ENCODE measurements at regions not wholly inside any gene's neighbourhood (a gene's known extent, or its start where the extent isn't known, plus 50 kb on each side); places are given as distances from the start of the nearest gene placed in this dataset.
"Not testable (repeated sequence)": the region's sequence is repeated elsewhere in the genome, so short reads cannot be mapped to it uniquely, and the experiment has no call there.

DNA sequence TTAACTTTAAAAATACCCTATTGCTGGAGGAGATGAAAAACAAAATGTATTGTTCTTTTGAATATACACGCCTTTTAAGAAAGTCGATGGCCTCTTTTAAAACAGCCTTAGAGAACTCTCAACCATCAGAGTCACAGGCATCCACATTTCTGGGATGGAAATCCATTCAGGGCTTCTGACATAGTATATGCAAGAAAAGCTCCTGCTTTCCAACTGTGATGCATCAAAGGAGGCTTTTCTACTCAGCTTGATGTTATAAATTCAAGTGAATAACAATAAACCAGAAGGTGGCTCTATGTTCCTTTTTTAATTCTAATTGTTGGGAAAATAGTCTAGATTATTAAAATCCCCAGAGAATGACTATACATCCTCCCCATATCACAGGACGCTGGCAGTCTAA is 398.8 kb upstream of the CXADR start:
- DNase-seq (ENCODE audit: low spot score), result no peak
- no peaks in the 10 kb centered on the region for H3K36me3 Mint-ChIP-seq (ENCODE audit: low read depth, unreplicated experiment)
- no peaks in the 10 kb centered on the region for H3K9me3 Mint-ChIP-seq (ENCODE audit: unreplicated experiment)
- no peak overlapping the region for H3K27ac Mint-ChIP-seq (ENCODE audit: unreplicated experiment)
- no peaks in the 10 kb centered on the region for H3K27me3 Mint-ChIP-seq (ENCODE audit: unreplicated experiment)
- no peaks in the 10 kb centered on the region for H3K4me1 Mint-ChIP-seq (ENCODE audit: unreplicated experiment)
- H3K4me3 Mint-ChIP-seq (ENCODE audit: unreplicated experiment), result no peak overlapping the region
- TF ChIP-seq, protein P1, sequence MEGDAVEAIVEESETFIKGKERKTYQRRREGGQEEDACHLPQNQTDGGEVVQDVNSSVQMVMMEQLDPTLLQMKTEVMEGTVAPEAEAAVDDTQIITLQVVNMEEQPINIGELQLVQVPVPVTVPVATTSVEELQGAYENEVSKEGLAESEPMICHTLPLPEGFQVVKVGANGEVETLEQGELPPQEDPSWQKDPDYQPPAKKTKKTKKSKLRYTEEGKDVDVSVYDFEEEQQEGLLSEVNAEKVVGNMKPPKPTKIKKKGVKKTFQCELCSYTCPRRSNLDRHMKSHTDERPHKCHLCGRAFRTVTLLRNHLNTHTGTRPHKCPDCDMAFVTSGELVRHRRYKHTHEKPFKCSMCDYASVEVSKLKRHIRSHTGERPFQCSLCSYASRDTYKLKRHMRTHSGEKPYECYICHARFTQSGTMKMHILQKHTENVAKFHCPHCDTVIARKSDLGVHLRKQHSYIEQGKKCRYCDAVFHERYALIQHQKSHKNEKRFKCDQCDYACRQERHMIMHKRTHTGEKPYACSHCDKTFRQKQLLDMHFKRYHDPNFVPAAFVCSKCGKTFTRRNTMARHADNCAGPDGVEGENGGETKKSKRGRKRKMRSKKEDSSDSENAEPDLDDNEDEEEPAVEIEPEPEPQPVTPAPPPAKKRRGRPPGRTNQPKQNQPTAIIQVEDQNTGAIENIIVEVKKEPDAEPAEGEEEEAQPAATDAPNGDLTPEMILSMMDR (IDR thresholded peaks at IDR 0.05; ENCODE audit: unreplicated experiment), result no peak

GRCh38 chr21:17118638-17119384 is 394.0 kb upstream of the CXADR start:
- no peak overlapping the region for H3K27ac Mint-ChIP-seq (ENCODE audit: unreplicated experiment)
- H3K4me1 Mint-ChIP-seq (ENCODE audit: unreplicated experiment), result no peaks in the 10 kb centered on the region
- no peaks in the 10 kb centered on the region for H3K9me3 Mint-ChIP-seq (ENCODE audit: unreplicated experiment)
- H3K4me3 Mint-ChIP-seq (ENCODE audit: unreplicated experiment), result no peak overlapping the region
- peaks cover 2% of the 10 kb centered on the region for H3K27me3 Mint-ChIP-seq (ENCODE audit: unreplicated experiment)
- DNase-seq (ENCODE audit: low spot score), result no peak
- H3K36me3 Mint-ChIP-seq (ENCODE audit: low read depth, unreplicated experiment), result peaks cover 5% of the 10 kb centered on the region
- TF ChIP-seq, protein P1 (IDR thresholded peaks at IDR 0.05; ENCODE audit: unreplicated experiment), result no peak

GRCh38 chr21:17119466-17120297 is 393.2 kb upstream of the CXADR start:
- Mint-ChIP-seq H3K36me3 (ENCODE audit: low read depth, unreplicated experiment) (peaks cover 5% of the 10 kb centered on the region), H3K9me3 (ENCODE audit: unreplicated experiment) (no peaks in the 10 kb centered on the region), H3K4me1 (ENCODE audit: unreplicated experiment) (no peaks in the 10 kb centered on the region), H3K27me3 (ENCODE audit: unreplicated experiment) (peaks cover 2% of the 10 kb centered on the region), H3K4me3 (ENCODE audit: unreplicated experiment) (no peak overlapping the region), H3K27ac (ENCODE audit: unreplicated experiment) (no peak overlapping the region)
- TF ChIP-seq, protein P1 (IDR thresholded peaks at IDR 0.05; ENCODE audit: unreplicated experiment), result no peak
- DNase-seq (ENCODE audit: low spot score), result no peak

DNA sequence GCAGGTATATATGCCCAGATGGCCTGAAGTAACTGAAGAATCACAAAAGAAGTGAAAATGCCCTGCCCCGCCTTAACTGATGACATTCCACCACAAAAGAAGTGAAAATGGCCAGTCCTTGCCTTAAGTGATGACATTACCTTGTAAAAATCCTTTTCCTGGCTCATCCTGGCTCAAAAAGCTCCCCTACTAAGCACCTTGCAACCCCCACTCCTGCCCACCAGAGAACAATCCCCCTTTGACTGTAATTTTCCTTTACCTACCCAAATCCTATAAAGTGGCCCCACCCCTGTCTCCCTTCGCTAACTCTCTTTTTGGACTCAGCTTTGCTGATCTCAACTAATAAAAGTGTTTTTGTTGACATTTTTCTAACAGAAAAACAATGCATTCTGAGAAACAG is 385.4 kb upstream of the CXADR start:
- not testable (repeated sequence) for H3K4me1 Mint-ChIP-seq (ENCODE audit: unreplicated experiment); H3K27me3 Mint-ChIP-seq (ENCODE audit: unreplicated experiment); H3K9me3 Mint-ChIP-seq (ENCODE audit: unreplicated experiment); H3K36me3 Mint-ChIP-seq (ENCODE audit: low read depth, unreplicated experiment); DNase-seq (ENCODE audit: low spot score); H3K27ac Mint-ChIP-seq (ENCODE audit: unreplicated experiment); H3K4me3 Mint-ChIP-seq (ENCODE audit: unreplicated experiment)

GRCh38 chr21:17128132-17128531 is 384.7 kb upstream of the CXADR start:
- H3K27me3 Mint-ChIP-seq (ENCODE audit: unreplicated experiment), result no peaks in the 10 kb centered on the region
- H3K36me3 Mint-ChIP-seq (ENCODE audit: low read depth, unreplicated experiment), result no peaks in the 10 kb centered on the region
- no peak for DNase-seq (ENCODE audit: low spot score)
- H3K9me3 Mint-ChIP-seq (ENCODE audit: unreplicated experiment), result no peaks in the 10 kb centered on the region
- TF ChIP-seq, protein P1 (IDR thresholded peaks at IDR 0.05; ENCODE audit: unreplicated experiment), result no peak
- H3K4me1 Mint-ChIP-seq (ENCODE audit: unreplicated experiment), result no peaks in the 10 kb centered on the region
- H3K4me3 Mint-ChIP-seq (ENCODE audit: unreplicated experiment), result no peak overlapping the region
- H3K27ac Mint-ChIP-seq (ENCODE audit: unreplicated experiment), result no peak overlapping the region

DNA sequence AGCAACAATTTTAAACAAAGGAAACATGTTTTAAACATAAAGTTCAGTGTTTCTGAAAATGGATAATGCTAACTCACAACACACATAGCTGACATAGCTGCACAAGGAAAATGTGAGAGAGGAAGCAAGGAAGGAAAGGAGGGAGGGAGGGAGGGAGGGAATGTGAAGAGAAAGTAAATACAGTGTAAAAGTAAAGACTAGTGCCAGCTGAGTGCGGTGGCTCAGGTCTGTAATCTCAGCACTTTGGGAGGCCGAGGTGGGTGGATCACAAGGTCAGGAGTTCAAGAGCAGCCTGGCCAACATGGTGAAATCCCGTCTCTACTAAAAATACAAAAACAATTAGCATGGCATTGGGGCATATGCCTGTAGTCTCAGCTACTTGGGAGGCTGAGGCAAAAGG is 373.7 kb upstream of the CXADR start:
- H3K9me3 Mint-ChIP-seq (ENCODE audit: unreplicated experiment); H3K4me1 Mint-ChIP-seq (ENCODE audit: unreplicated experiment); DNase-seq (ENCODE audit: low spot score); H3K27me3 Mint-ChIP-seq (ENCODE audit: unreplicated experiment); H3K36me3 Mint-ChIP-seq (ENCODE audit: low read depth, unreplicated experiment); H3K4me3 Mint-ChIP-seq (ENCODE audit: unreplicated experiment); H3K27ac Mint-ChIP-seq (ENCODE audit: unreplicated experiment): not testable (repeated sequence)
